ENCODE measurements at regions not wholly inside any gene's neighbourhood (a gene's known extent, or its start where the extent isn't known, plus 50 kb on each side); places are given as distances from the start of the nearest gene placed in this dataset.

GRCh38 chr4:73001885-73002284 is 67.6 kb downstream of the COX18 start:
- no peak for DNase-seq

- peak; percentile 8 for DNase-seq
Measured at GRCh38 chr4:72997409-72997808, 72.1 kb downstream of the COX18 start.

GRCh38 chr4:72994670-72995069 is 74.8 kb downstream of the COX18 start:
- no peak for DNase-seq

GRCh38 chr4:72993876-72994275 is 75.6 kb downstream of the COX18 start:
- no peak for DNase-seq

GRCh38 chr4:72991873-72992272 is 77.6 kb downstream of the COX18 start:
- no peak for DNase-seq

GRCh38 chr4:72987741-72988729 is 81.5 kb downstream of the COX18 start:
- DNase-seq = no peak

GRCh38 chr4:72984351-72984750 is 85.2 kb downstream of the COX18 start:
- DNase-seq = no peak

GRCh38 chr4:72983709-72984108 is 85.8 kb downstream of the COX18 start:
- no peak for DNase-seq

- no peak for DNase-seq
Measured at GRCh38 chr4:72977936-72978485, 91.5 kb downstream of the COX18 start.

- no peak for DNase-seq
Measured at GRCh38 chr4:72975488-72975784, 94.1 kb downstream of the COX18 start.

- DNase-seq = no peak
Measured at GRCh38 chr4:72974694-72975487, 94.6 kb downstream of the COX18 start.

GRCh38 chr4:72971572-72971971 is 97.9 kb downstream of the COX18 start:
- no peak for DNase-seq

GRCh38 chr4:72970756-72971155 is 98.8 kb downstream of the COX18 start:
- no peak for DNase-seq

- DNase-seq = no peak
Measured at GRCh38 chr4:72969976-72970375, 99.5 kb downstream of the COX18 start.

GRCh38 chr4:72966652-72967051 is 102.9 kb downstream of the COX18 start:
- DNase-seq = no peak

- no peak for DNase-seq
Measured at GRCh38 chr4:72959411-72959810, 110.1 kb downstream of the COX18 start.

GRCh38 chr4:72954811-72955210 is 114.7 kb downstream of the COX18 start:
- no peak for DNase-seq

- no peak for DNase-seq
Measured at GRCh38 chr4:72953571-72953970, 115.9 kb downstream of the COX18 start.

GRCh38 chr4:72951628-72952027 is 117.9 kb downstream of the COX18 start:
- no peak for DNase-seq

- DNase-seq = no peak
Measured at GRCh38 chr4:72951147-72951546, 118.4 kb downstream of the COX18 start.

GRCh38 chr4:72948080-72948479 is 121.4 kb downstream of the COX18 start:
- no peak for DNase-seq

- DNase-seq = no peak
Measured at GRCh38 chr4:72945719-72946336, 123.7 kb downstream of the COX18 start.

GRCh38 chr4:72942565-72942964 is 127.0 kb downstream of the COX18 start:
- DNase-seq = no peak

Data from T1000 (cell line).